Adrenal gland (tissue), 5 donors: ENCODE measurements at regions not wholly inside any gene's neighbourhood (a gene's known extent, or its start where the extent isn't known, plus 50 kb on each side); places are given as distances from the start of the nearest gene placed in this dataset.

Experiments
- POLR2A ChIP-seq, 2 donors: fragments of 450-650 bp; IDR thresholded peaks; one replicate each; pipeline ENCODE4 v1.6.1; 2017; ENCODE audit warnings: antibody characterized with exemption in 2 of 2, mild to moderate bottlenecking in 2 of 2, moderate library complexity in 1 of 2
- TF ChIP-seq, protein P1 (sequence below), 6 experiments: fragments of 450-650 bp in 4 of 6; fragments of 200-600 bp in 2 of 6; sonication (generic) in 1 of 6; IDR thresholded peaks; 1 replicate in 5 of 6; 2 replicates in 1 of 6; pipeline versions ENCODE4 v1.5.1 to v1.8.0; 2016 to 2021; ENCODE audit warnings: antibody characterized with exemption in 6 of 6, mild to moderate bottlenecking in 2 of 6, moderate library complexity in 1 of 6
- donor health status: DM: no; HTN: no; CAD: no.

DNA sequence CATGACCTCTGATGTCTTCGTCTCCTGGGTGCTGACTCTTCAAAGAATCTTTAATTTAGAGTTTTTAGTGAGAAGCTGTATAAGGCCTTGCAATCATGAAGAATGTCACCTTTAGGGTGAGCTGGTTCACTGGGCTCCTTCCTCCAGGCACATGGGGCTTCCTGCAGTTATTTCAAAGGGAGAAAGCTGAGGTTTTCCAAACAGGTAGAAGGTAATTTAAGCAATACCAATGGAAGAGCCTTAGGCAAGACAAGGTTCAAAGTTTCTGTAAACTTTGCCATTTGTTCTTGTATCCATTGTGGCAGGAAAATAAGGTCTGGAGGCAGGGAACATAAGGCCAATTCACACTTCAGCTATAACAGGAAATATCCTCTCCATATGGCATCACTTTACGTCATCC is 88.0 kb upstream of the EIF5 start:
- TF ChIP-seq, protein P1, sequence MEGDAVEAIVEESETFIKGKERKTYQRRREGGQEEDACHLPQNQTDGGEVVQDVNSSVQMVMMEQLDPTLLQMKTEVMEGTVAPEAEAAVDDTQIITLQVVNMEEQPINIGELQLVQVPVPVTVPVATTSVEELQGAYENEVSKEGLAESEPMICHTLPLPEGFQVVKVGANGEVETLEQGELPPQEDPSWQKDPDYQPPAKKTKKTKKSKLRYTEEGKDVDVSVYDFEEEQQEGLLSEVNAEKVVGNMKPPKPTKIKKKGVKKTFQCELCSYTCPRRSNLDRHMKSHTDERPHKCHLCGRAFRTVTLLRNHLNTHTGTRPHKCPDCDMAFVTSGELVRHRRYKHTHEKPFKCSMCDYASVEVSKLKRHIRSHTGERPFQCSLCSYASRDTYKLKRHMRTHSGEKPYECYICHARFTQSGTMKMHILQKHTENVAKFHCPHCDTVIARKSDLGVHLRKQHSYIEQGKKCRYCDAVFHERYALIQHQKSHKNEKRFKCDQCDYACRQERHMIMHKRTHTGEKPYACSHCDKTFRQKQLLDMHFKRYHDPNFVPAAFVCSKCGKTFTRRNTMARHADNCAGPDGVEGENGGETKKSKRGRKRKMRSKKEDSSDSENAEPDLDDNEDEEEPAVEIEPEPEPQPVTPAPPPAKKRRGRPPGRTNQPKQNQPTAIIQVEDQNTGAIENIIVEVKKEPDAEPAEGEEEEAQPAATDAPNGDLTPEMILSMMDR (IDR thresholded peaks at IDR 0.05): no peak
- TF ChIP-seq POLR2A (IDR thresholded peaks at IDR 0.05): no peak
